ENCODE measurements at regions not wholly inside any gene's neighbourhood (a gene's known extent, or its start where the extent isn't known, plus 50 kb on each side); places are given as distances from the start of the nearest gene placed in this dataset.

DNA sequence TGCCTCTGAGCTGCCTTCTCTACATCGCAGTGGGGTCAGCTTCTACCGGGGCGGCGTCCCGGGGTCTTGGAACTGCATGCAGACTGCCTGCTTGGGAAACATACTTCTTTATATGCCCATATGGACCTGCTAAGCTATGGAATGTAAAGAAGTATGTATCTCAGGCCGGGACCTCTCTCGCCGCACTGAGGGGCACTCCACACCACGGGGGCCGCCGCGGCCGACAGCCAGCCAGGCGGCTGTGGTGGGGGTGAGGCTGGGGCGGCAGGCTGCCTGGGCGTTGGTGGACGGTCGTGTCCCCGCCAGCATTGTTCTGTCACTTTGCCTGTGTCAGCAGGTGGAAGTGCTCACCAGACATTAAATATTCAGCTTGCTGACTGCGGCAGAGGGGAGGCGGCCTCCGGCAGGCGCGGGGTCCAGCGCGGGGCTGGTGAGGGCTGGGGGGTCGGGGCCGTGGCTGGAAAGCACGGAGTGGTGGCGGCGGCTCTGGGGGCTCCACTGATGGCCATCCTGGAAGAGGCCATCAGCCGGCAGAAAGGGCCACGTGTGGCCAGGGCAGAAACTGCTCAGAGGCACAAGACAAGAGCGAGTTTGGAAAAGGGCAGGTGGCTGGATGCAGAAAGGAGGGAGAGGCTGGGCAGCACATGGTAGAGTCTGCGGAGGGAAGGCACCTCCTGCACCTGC is 78.6 kb upstream of the GATA5 start:
- TF ChIP-seq SAFB2 (CRISPR knock-in tag; IDR thresholded peaks at IDR 0.05; ENCODE audit: borderline replicate concordance, low read depth) (no peak), ASH2L (IDR thresholded peaks at IDR 0.05; ENCODE audit: insufficient read length, low read depth, low read length) (no peak), ZNF772 (CRISPR knock-in tag; IDR thresholded peaks at IDR 0.05) (no peak), ZNF253 (CRISPR knock-in tag; IDR thresholded peaks at IDR 0.05; ENCODE audit: borderline replicate concordance) (no peak), TAF1 (CRISPR knock-in tag; IDR thresholded peaks at IDR 0.05) (no peak), ZNF101 (CRISPR knock-in tag; IDR thresholded peaks at IDR 0.05; ENCODE audit: borderline replicate concordance, low read depth) (no peak), CERS6 (CRISPR knock-in tag; IDR thresholded peaks at IDR 0.05) (no peak)
- TF ChIP-seq, protein P1, sequence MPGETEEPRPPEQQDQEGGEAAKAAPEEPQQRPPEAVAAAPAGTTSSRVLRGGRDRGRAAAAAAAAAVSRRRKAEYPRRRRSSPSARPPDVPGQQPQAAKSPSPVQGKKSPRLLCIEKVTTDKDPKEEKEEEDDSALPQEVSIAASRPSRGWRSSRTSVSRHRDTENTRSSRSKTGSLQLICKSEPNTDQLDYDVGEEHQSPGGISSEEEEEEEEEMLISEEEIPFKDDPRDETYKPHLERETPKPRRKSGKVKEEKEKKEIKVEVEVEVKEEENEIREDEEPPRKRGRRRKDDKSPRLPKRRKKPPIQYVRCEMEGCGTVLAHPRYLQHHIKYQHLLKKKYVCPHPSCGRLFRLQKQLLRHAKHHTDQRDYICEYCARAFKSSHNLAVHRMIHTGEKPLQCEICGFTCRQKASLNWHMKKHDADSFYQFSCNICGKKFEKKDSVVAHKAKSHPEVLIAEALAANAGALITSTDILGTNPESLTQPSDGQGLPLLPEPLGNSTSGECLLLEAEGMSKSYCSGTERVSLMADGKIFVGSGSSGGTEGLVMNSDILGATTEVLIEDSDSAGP (CRISPR knock-in tag; IDR thresholded peaks at IDR 0.05; ENCODE audit: borderline replicate concordance): no peak

All from HepG2 (cell line).